ENCODE measurements at regions not wholly inside any gene's neighbourhood (a gene's known extent, or its start where the extent isn't known, plus 50 kb on each side); places are given as distances from the start of the nearest gene placed in this dataset.

- POLR2A ChIA-PET: no interaction called here
- DNase-seq (ENCODE audit: extremely low spot score): no peak
- TF ChIP-seq CTCF (IDR thresholded peaks at IDR 0.05; ENCODE audit: control extremely low read depth, extremely low read depth, low read depth, missing control alignments): no peak
Measured at GRCh38 chrX:122092360-122092759, 1045.0 kb downstream of the GLUD2 start.

GRCh38 chrX:122092978-122093377, 1045.6 kb downstream of the GLUD2 start:
- ChIA-PET POLR2A (no interaction called here), CTCF (interaction anchor here (1.9 kb wide), 1 partner anchor 12 kb away, joined by 4 read pairs; no protein-coding TSS in a partner anchor)
- no peak for DNase-seq (ENCODE audit: extremely low spot score)
- no peak for TF ChIP-seq CTCF (IDR thresholded peaks at IDR 0.05; ENCODE audit: control extremely low read depth, extremely low read depth, low read depth, missing control alignments)

More at GRCh38 chrX:122092360-122092759, 1045.0 kb downstream of the GLUD2 start:
- CTCF ChIA-PET: interaction anchor here (1.9 kb wide), 1 partner anchor 12 kb away, joined by 4 read pairs; no protein-coding TSS in a partner anchor

- TF ChIP-seq CTCF (IDR thresholded peaks at IDR 0.05; ENCODE audit: control extremely low read depth, extremely low read depth, low read depth, missing control alignments): no peak
- POLR2A ChIA-PET: no interaction called here
- no peak for DNase-seq (ENCODE audit: extremely low spot score)
- CTCF ChIA-PET: interaction anchor here (0.9 kb wide), 1 partner anchor 9 kb away, joined by 3 read pairs; no protein-coding TSS in a partner anchor
Measured at GRCh38 chrX:122094611-122095010, 1047.2 kb downstream of the GLUD2 start.

DNA sequence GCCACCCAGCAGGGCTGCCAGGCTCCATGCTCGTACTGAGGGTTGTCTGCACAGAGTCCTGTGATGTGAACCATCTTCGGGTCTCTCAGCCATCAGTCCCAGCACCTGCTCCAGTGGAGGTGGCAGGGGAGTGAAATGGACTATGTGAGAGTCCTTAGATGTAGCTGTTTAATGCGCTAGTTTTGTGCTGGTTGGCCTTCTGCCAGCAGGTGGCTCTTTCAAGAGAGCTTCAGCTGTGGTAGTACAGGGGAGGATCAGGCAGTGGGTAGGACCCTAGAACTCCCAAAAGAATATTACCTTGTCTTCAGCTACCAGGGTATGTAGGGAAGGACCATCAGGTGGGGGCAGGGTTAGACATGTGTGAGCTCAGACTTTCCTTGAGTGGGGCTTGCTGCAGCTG, 1066.0 kb downstream of the GLUD2 start:
- TF ChIP-seq CTCF (IDR thresholded peaks at IDR 0.05; ENCODE audit: control extremely low read depth, extremely low read depth, low read depth, missing control alignments): no peak
- no peak for DNase-seq (ENCODE audit: extremely low spot score)
- ChIA-PET CTCF (interaction anchor here (1.1 to 1.4 kb wide), 2 partner anchors 9 kb away, joined by 4 read pairs; no protein-coding TSS in a partner anchor), POLR2A (no interaction called here)

DNA sequence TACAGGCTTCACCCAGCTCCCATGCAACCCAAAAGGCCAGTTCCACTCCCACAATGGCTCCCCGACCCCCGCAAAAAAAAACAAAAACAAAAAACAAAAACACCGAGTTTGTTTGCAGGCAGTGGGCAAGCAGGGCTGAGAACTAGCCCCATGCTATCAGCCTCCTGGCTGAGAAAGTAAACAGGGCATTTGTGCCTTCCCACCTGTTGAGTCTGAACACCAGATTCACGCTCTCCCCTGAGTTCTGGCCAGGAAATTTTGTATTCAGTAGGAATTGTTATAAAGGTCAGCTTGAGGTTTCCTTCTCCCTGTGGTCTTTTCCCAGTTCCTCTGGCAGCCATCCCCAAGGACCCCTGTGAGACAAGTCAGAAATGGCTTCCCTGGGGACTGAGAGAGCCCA, 1066.5 kb downstream of the GLUD2 start:
- ChIA-PET POLR2A (no interaction called here), CTCF (interaction anchor here (1.1 to 1.4 kb wide), 2 partner anchors 8 to 9 kb away, joined by 4 read pairs; no protein-coding TSS in a partner anchor)
- DNase-seq (ENCODE audit: extremely low spot score): no peak
- TF ChIP-seq CTCF (IDR thresholded peaks at IDR 0.05; ENCODE audit: control extremely low read depth, extremely low read depth, low read depth, missing control alignments): no peak

DNA sequence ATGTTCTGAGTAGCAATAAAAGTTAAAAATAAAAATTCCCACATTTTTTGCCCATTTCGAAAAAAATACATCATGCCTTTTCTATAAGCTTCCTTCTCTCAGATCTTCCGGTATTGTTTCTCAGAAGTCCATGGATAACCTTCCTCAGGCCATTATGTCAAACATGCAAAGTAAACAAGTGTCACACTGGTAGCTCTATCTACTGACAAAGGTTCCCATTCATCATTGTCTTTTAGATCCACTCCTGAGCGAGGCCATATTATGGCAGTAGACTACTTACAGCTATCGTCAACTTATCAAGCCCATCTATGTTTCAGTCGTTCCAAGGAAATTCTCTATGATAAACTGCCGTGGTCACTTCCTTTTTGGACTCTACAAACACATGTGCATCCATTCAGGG, 1068.2 kb downstream of the GLUD2 start:
- ChIA-PET CTCF (no interaction called here), POLR2A (no interaction called here)
- no peak for TF ChIP-seq CTCF (IDR thresholded peaks at IDR 0.05; ENCODE audit: control extremely low read depth, extremely low read depth, low read depth, missing control alignments)
- DNase-seq (ENCODE audit: extremely low spot score): no peak

GRCh38 chrX:122119361-122119760, 1064.7 kb upstream of the GRIA3 start:
- no peak for DNase-seq (ENCODE audit: extremely low spot score)
- ChIA-PET CTCF (no interaction called here), POLR2A (no interaction called here)
- TF ChIP-seq CTCF (IDR thresholded peaks at IDR 0.05; ENCODE audit: control extremely low read depth, extremely low read depth, low read depth, missing control alignments): no peak
